GM12878 (cell line): ENCODE measurements at regions not wholly inside any gene's neighbourhood (a gene's known extent, or its start where the extent isn't known, plus 50 kb on each side); places are given as distances from the start of the nearest gene placed in this dataset.

Source experiments
- ATAC-seq: fragments of 200-7000 bp; cut with Tn5 transposase; 3 replicates; pipeline ENCODE4 v1.9.1; 2020; ENCODE audit warnings: mild to moderate bottlenecking, moderate library complexity
- BruUV-seq: library from RNA; stranded (reverse); fragments of 400-500 nt; replicated peaks from 2 replicates; lab custom pipeline; 2021; lab: Mats Ljungman, UMichigan
- CTCF ChIA-PET: fragments of 300-600 bp; sonication (Branson Sonifier 250); formaldehyde crosslinking; extraction: SDS; loops from one replicate; lab custom pipeline; 2021; ENCODE audit warnings: inconsistent platforms; lab: Yijun Ruan, JAX
- POLR2A ChIA-PET: fragments of 350-600 bp; formaldehyde crosslinking; extraction: SDS; loops from one replicate; lab custom pipeline; 2021; ENCODE audit warnings: inconsistent platforms; lab: Charles Lee
- RAD21 ChIA-PET: fragments of 300-600 bp; sonication (Branson Sonifier 250); formaldehyde crosslinking; loops from one replicate; lab custom pipeline; 2023; ENCODE audit warnings: antibody characterized with exemption; ENCODE audit not compliant: unreplicated experiment; lab: Charles Lee
- SMC1A ChIA-PET: fragments of 300-600 bp; sonication (Branson Sonifier 250); formaldehyde crosslinking; loops from one replicate; lab custom pipeline; 2023; ENCODE audit not compliant: unreplicated experiment, uncharacterized antibody; lab: Charles Lee
- DNase-seq: peaks from one replicate; pipeline ENCODE4 v3.0.0-alpha.2; 2011; ENCODE audit warnings: low read depth, low spot score
- FAIRE-seq: peaks from 3 replicates; lab custom pipeline; 2011; peaks lifted over from hg19 to GRCh38; lab: Jason Lieb, UNC
- H2AFZ ChIP-seq: 2 replicates; pipeline ENCODE4 v1.6.0; 2011; ENCODE audit warnings: low read depth, low read length, control low read depth; ENCODE audit not compliant: control insufficient read depth
- H3K27ac ChIP-seq: 2 replicates; pipeline ENCODE4 v1.5.1; 2011; ENCODE audit warnings: control low read depth; ENCODE audit not compliant: control insufficient read depth, insufficient read depth
- H3K27me3 ChIP-seq, 2 experiments: replicated peaks in 1 of 2; 2 replicates each; pipeline versions ENCODE4 v1.6.0 to v1.6.1; 2011; ENCODE audit warnings: low read length in 1 of 2; ENCODE audit not compliant: control insufficient read depth in 2 of 2, insufficient read depth in 2 of 2
- H3K36me3 ChIP-seq, 2 experiments: 2 replicates each; pipeline ENCODE4 v1.5.1; 2011; ENCODE audit warnings: low read length in 1 of 2; ENCODE audit not compliant: control insufficient read depth in 2 of 2, insufficient read depth in 2 of 2
- H3K4me1 ChIP-seq: 2 replicates; pipeline ENCODE4 v1.6.1; 2011; ENCODE audit warnings: mild to moderate bottlenecking, low read length, moderate library complexity, mixed read lengths; ENCODE audit not compliant: control insufficient read depth, insufficient read depth
- H3K4me2 ChIP-seq: 2 replicates; pipeline ENCODE4 v1.6.0; 2011; ENCODE audit warnings: control low read depth; ENCODE audit not compliant: control insufficient read depth, insufficient read depth
- H3K4me3 ChIP-seq: fragments of 200-600 bp; sonication (generic); 2 replicates; pipeline ENCODE4 v1.5.1; 2016
- H3K79me2 ChIP-seq: 2 replicates; pipeline ENCODE4 v1.6.0; 2011; ENCODE audit warnings: low read length; ENCODE audit not compliant: control insufficient read depth, insufficient read depth
- H3K9ac ChIP-seq: 2 replicates; pipeline ENCODE4 v1.8.0; 2011; ENCODE audit warnings: low read length, control low read depth, mixed read lengths; ENCODE audit not compliant: control insufficient read depth, insufficient read depth
- H3K9me3 ChIP-seq: replicated peaks from 3 replicates; pipeline ENCODE4 v1.5.1; 2011; ENCODE audit warnings: mild to moderate bottlenecking, low read length; ENCODE audit not compliant: control insufficient read depth, insufficient read depth
- H4K20me1 ChIP-seq: 2 replicates; pipeline ENCODE4 v1.6.0; 2011; ENCODE audit not compliant: control insufficient read depth, insufficient read depth
- BACH1 ChIP-seq: fragments of 450-650 bp; IDR thresholded peaks from 2 replicates; pipeline ENCODE4 v1.6.1; 2017; ENCODE audit warnings: mild to moderate bottlenecking, borderline replicate concordance
- CHD2 ChIP-seq: IDR thresholded peaks from 2 replicates; pipeline ENCODE4 v1.6.1; 2011; ENCODE audit warnings: low read depth, low read length, improper control_type of control experiment, borderline replicate concordance
- MYC ChIP-seq: IDR thresholded peaks from 2 replicates; pipeline ENCODE4 v1.6.1; 2011; ENCODE audit warnings: mild to moderate bottlenecking, low read length, moderate library complexity, inconsistent platforms; ENCODE audit not compliant: insufficient read depth, insufficient replicate concordance, insufficient read length, severe bottlenecking
- PML ChIP-seq: IDR thresholded peaks from 2 replicates; pipeline ENCODE4 v1.6.1; 2012; ENCODE audit warnings: low read length, inconsistent platforms
- SMC3 ChIP-seq: IDR thresholded peaks from 2 replicates; pipeline ENCODE4 v1.6.1; 2011; ENCODE audit warnings: low read length, improper control_type of control experiment, borderline replicate concordance
- TCF3 ChIP-seq: IDR thresholded peaks from 2 replicates; pipeline ENCODE4 v1.6.1; 2012; ENCODE audit warnings: low read depth, mild to moderate bottlenecking, low read length, borderline replicate concordance; ENCODE audit not compliant: insufficient read depth
- WRNIP1 ChIP-seq: IDR thresholded peaks from 2 replicates; pipeline ENCODE4 v1.6.1; 2011; ENCODE audit warnings: low read depth, low read length, improper control_type of control experiment, borderline replicate concordance
- ZBTB33 ChIP-seq: fragments of 450-650 bp; IDR thresholded peaks from 2 replicates; pipeline ENCODE4 v1.6.1; 2017; ENCODE audit warnings: mild to moderate bottlenecking
- WGBS: methylation state at CpG from one replicate; pipeline ENCODE4 v1.1.6; 2016; ENCODE audit warnings: low lambda C conversion rate; ENCODE audit not compliant: insufficient replicate concordance, insufficient coverage; ENCODE audit errors: missing lambda C conversion rate; 5-methylcytosine and 5-hydroxymethylcytosine counted together
- in situ Hi-C: fragments of 300-500 bp; cut with MboI; formaldehyde crosslinking; loops from 9 replicates; pipeline ENCODE4 v1.14.3; 2018; ENCODE audit warnings: mixed read lengths
- intact Hi-C: fragments of 100-400 bp; cut with micrococcal nuclease; formaldehyde crosslinking; loops from one replicate; pipeline ENCODE4 v1.14.2; 2022; ENCODE audit not compliant: unreplicated experiment
- TF ChIP-seq, protein P1 (sequence below): IDR thresholded peaks from 2 replicates; pipeline ENCODE4 v1.6.1; 2012; ENCODE audit warnings: improper control_type of control experiment, low read depth, low read length; ENCODE audit not compliant: insufficient replicate concordance
- TF ChIP-seq, protein P2 (sequence below): fragments of 450-650 bp; IDR thresholded peaks from 2 replicates; pipeline ENCODE4 v1.6.1; 2014; ENCODE audit warnings: mild to moderate bottlenecking

DNA sequence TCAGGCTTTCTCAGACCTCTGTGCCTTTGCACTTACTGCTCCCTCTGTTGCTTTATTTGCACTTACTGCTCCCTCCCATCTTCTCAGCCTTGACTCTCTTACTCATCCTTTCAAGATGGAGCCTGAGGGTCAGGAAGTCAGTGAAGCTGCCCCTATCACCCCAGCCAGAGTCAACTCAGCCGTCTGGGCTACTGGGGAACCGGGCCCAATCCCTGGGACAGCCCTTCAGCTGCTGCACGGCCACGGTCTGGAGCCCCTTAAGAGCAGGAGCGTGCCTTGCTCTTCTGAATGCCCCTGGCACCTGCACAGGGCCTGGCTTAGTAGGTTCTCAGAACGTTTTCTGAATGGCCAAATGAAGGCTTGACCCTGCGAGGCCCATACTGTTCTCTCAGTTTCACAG, 244.4 kb downstream of the FOXD2 start:
- Histone ChIP-seq H3K4me1 (no peaks in the 10 kb centered on the region), H3K4me2 (no peak overlapping the region), H3K27ac (no peak overlapping the region), H3K79me2 (no peaks in the 10 kb centered on the region), H4K20me1 (no peaks in the 10 kb centered on the region; the same call in 1 of the 2 replicates), H3K9me3 (no peaks in the 10 kb centered on the region), H3K9ac (no peak overlapping the region), H3K4me3 (no peak overlapping the region), H3K27me3 (no peaks in the 10 kb centered on the region; a peak in 3 of 4 replicates), H3K36me3 (no peaks in the 10 kb centered on the region), H2AFZ (no peak overlapping the region)
- ChIA-PET CTCF (interaction anchor here (1.4 kb wide), 1 partner anchor 44 kb away, joined by 4 read pairs; no protein-coding TSS in a partner anchor), RAD21 (no interaction called here), POLR2A (no interaction called here), SMC1A (no interaction called here)
- in situ Hi-C loops: no loop called here
- FAIRE-seq (no peak), DNase-seq (no peak), ATAC-seq (no peak)
- WGBS: 9% methylated on average over 7 of the region's 7 CpGs
- TF ChIP-seq TCF3: no peak
- TF ChIP-seq, protein P1, sequence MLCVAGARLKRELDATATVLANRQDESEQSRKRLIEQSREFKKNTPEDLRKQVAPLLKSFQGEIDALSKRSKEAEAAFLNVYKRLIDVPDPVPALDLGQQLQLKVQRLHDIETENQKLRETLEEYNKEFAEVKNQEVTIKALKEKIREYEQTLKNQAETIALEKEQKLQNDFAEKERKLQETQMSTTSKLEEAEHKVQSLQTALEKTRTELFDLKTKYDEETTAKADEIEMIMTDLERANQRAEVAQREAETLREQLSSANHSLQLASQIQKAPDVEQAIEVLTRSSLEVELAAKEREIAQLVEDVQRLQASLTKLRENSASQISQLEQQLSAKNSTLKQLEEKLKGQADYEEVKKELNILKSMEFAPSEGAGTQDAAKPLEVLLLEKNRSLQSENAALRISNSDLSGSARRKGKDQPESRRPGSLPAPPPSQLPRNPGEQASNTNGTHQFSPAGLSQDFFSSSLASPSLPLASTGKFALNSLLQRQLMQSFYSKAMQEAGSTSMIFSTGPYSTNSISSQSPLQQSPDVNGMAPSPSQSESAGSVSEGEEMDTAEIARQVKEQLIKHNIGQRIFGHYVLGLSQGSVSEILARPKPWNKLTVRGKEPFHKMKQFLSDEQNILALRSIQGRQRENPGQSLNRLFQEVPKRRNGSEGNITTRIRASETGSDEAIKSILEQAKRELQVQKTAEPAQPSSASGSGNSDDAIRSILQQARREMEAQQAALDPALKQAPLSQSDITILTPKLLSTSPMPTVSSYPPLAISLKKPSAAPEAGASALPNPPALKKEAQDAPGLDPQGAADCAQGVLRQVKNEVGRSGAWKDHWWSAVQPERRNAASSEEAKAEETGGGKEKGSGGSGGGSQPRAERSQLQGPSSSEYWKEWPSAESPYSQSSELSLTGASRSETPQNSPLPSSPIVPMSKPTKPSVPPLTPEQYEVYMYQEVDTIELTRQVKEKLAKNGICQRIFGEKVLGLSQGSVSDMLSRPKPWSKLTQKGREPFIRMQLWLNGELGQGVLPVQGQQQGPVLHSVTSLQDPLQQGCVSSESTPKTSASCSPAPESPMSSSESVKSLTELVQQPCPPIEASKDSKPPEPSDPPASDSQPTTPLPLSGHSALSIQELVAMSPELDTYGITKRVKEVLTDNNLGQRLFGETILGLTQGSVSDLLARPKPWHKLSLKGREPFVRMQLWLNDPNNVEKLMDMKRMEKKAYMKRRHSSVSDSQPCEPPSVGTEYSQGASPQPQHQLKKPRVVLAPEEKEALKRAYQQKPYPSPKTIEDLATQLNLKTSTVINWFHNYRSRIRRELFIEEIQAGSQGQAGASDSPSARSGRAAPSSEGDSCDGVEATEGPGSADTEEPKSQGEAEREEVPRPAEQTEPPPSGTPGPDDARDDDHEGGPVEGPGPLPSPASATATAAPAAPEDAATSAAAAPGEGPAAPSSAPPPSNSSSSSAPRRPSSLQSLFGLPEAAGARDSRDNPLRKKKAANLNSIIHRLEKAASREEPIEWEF: no peak
- no peak for TF ChIP-seq ZBTB33
- TF ChIP-seq, protein P2, sequence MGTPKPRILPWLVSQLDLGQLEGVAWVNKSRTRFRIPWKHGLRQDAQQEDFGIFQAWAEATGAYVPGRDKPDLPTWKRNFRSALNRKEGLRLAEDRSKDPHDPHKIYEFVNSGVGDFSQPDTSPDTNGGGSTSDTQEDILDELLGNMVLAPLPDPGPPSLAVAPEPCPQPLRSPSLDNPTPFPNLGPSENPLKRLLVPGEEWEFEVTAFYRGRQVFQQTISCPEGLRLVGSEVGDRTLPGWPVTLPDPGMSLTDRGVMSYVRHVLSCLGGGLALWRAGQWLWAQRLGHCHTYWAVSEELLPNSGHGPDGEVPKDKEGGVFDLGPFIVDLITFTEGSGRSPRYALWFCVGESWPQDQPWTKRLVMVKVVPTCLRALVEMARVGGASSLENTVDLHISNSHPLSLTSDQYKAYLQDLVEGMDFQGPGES: no peak
- no peak for TF ChIP-seq MYC
- TF ChIP-seq PML: no peak
- TF ChIP-seq BACH1: no peak
- TF ChIP-seq WRNIP1: no peak
- TF ChIP-seq CHD2: no peak
- TF ChIP-seq SMC3: no peak
- no TSS peak for BruUV-seq
- intact Hi-C loops: no loop called here
